ENCODE measurements at regions not wholly inside any gene's neighbourhood (a gene's known extent, or its start where the extent isn't known, plus 50 kb on each side); places are given as distances from the start of the nearest gene placed in this dataset.

DNA sequence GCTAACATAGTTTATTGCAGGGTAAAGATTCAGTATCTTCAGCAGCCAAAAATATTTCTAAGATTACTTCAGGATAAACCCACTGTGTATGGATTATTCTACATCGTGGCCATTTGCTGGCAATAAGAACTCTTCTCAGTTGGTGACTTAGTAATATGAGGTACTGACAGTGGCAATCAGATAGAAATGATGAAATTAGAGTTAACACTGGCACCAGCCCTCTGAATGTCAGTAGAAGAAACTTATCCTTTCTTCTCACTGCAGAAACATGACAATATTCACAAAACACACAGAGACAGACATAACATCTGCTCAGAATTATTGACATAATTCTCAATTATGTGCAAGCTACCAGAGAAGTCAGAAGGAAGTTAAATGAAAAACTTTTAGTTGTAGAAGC, 246.3 kb upstream of the COL3A1 start (continued):
- TF ChIP-seq, protein P1, sequence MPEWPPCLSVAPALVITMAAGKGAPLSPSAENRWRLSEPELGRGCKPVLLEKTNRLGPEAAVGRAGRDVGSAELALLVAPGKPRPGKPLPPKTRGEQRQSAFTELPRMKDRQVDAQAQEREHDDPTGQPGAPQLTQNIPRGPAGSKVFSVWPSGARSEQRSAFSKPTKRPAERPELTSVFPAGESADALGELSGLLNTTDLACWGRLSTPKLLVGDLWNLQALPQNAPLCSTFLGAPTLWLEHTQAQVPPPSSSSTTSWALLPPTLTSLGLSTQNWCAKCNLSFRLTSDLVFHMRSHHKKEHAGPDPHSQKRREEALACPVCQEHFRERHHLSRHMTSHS (tag by site-specific recombination; IDR thresholded peaks at IDR 0.05) = no peak
- TF ChIP-seq HOXC10 (CRISPR knock-in tag; IDR thresholded peaks at IDR 0.05) (no peak), ZNF23 (tag by site-specific recombination; IDR thresholded peaks at IDR 0.05; ENCODE audit: borderline replicate concordance) (no peak), ZNF776 (tag by site-specific recombination; IDR thresholded peaks at IDR 0.05; ENCODE audit: borderline replicate concordance) (no peak), ZFHX2 (tag by site-specific recombination; conservative IDR thresholded peaks at IDR 0.05) (no peak)

DNA sequence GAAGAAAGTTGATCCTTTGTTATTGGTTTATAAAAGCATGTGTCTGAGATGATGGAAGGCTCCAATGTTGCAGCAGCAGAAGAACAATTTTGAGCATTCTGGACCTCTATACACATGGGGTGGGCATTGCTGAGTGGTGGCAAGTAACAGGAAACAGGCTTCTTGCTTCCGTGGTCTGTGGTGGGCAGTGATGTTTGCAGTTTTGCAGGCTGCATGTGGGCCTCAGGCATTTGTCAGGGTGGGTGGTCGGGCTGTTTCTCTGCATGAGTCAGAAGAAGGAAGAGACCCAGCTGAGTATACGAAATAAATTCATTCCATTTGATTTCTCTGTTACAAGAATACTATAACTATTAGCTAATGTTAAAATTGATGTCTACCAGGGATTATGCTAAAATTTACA, 239.5 kb upstream of the COL3A1 start:
- H3K4me3 ChIP-seq (ENCODE audit: low read depth, low read length) = no peak overlapping the region
- no peak overlapping the region for H3K27ac ChIP-seq (ENCODE audit: extremely low read depth, low read depth, low read length)
- H3K9me3 ChIP-seq (ENCODE audit: control insufficient read depth, insufficient read depth, low read depth, low read length) = no peaks in the 10 kb centered on the region
- H3K36me3 ChIP-seq (ENCODE audit: control insufficient read depth in 2 of 2, insufficient read depth in 1 of 2, low read length in 2 of 2) = no peaks in the 10 kb centered on the region
- H3K4me1 ChIP-seq (ENCODE audit: control insufficient read depth, insufficient read depth, low read length) = no peaks in the 10 kb centered on the region
- no peak for TF ChIP-seq ZNF266 (tag by site-specific recombination; IDR thresholded peaks at IDR 0.05; ENCODE audit: low read depth)
- TF ChIP-seq, protein P2, sequence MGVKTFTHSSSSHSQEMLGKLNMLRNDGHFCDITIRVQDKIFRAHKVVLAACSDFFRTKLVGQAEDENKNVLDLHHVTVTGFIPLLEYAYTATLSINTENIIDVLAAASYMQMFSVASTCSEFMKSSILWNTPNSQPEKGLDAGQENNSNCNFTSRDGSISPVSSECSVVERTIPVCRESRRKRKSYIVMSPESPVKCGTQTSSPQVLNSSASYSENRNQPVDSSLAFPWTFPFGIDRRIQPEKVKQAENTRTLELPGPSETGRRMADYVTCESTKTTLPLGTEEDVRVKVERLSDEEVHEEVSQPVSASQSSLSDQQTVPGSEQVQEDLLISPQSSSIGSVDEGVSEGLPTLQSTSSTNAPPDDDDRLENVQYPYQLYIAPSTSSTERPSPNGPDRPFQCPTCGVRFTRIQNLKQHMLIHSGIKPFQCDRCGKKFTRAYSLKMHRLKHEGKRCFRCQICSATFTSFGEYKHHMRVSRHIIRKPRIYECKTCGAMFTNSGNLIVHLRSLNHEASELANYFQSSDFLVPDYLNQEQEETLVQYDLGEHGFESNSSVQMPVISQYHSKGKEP (tag by site-specific recombination; IDR thresholded peaks at IDR 0.05) = no peak
- no peak for TF ChIP-seq BCL11B (tag by site-specific recombination; IDR thresholded peaks at IDR 0.05; ENCODE audit: low read depth)
- TF ChIP-seq IKZF3 (tag by site-specific recombination; IDR thresholded peaks at IDR 0.05) = no peak
- no peak for TF ChIP-seq ZNF792 (tag by site-specific recombination; IDR thresholded peaks at IDR 0.05)
- TF ChIP-seq ZNF157 (tag by site-specific recombination; IDR thresholded peaks at IDR 0.05) = no peak
- TF ChIP-seq ZNF561 (tag by site-specific recombination; IDR thresholded peaks at IDR 0.05; ENCODE audit: borderline replicate concordance) = no peak
- no peak for TF ChIP-seq SP3 (tag by site-specific recombination; IDR thresholded peaks at IDR 0.05)
- TF ChIP-seq KLF9 (tag by site-specific recombination; IDR thresholded peaks at IDR 0.05; ENCODE audit: low read depth) = no peak
- TF ChIP-seq ZNF610 (tag by site-specific recombination; IDR thresholded peaks at IDR 0.05; ENCODE audit: borderline replicate concordance) = no peak
- TF ChIP-seq MYNN (tag by site-specific recombination; IDR thresholded peaks at IDR 0.05; ENCODE audit: borderline replicate concordance) = no peak
- TF ChIP-seq ZNF433 (tag by site-specific recombination; IDR thresholded peaks at IDR 0.05; ENCODE audit: low read depth) = no peak
- no peak for TF ChIP-seq ZNF777 (tag by site-specific recombination; IDR thresholded peaks at IDR 0.05; ENCODE audit: borderline replicate concordance)
- ChIA-PET POLR2A (no interaction called here), CTCF (no interaction called here)

DNA sequence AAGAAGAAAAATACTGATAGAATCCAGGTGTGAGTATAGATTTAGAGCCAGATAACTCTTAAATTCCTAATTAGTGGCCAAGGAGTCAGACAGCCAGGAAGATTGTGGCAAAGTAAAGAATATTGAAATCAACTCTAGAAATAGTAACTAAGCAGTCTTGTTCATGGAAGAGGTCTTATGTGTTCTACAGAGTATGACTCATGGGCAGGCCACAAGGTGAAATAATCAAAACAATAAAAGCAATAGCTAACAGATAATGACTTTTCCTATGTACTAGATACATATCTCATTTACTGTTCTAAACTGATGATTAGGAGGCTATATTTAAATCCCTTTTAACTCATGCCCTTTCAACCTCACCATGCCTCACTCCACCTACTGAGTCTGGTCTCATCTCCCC, 227.4 kb upstream of the COL3A1 start:
- no peak overlapping the region for H3K27ac ChIP-seq (ENCODE audit: extremely low read depth, low read depth, low read length)
- ChIA-PET CTCF (interaction anchor here (0.7 kb wide), 2 partner anchors 51 to 228 kb away, joined by 3 read pairs; no protein-coding TSS in a partner anchor), POLR2A (no interaction called here)
- no peaks in the 10 kb centered on the region for H3K36me3 ChIP-seq (ENCODE audit: control insufficient read depth in 2 of 2, insufficient read depth in 1 of 2, low read length in 2 of 2)
- no peaks in the 10 kb centered on the region for H3K9me3 ChIP-seq (ENCODE audit: control insufficient read depth, insufficient read depth, low read depth, low read length)
- H3K4me1 ChIP-seq (ENCODE audit: control insufficient read depth, insufficient read depth, low read length) = no peaks in the 10 kb centered on the region
- H3K4me3 ChIP-seq (ENCODE audit: low read depth, low read length) = no peak overlapping the region
- TF ChIP-seq SCRT2 (tag by site-specific recombination; IDR thresholded peaks at IDR 0.05) (no peak), GLIS1 (tag by site-specific recombination; IDR thresholded peaks at IDR 0.05) (no peak), MZF1 (tag by site-specific recombination; IDR thresholded peaks at IDR 0.05; ENCODE audit: borderline replicate concordance) (no peak), ZNF2 (tag by site-specific recombination; IDR thresholded peaks at IDR 0.05) (no peak), ZNF626 (tag by site-specific recombination; IDR thresholded peaks at IDR 0.05) (no peak), ZFP3 (tag by site-specific recombination; IDR thresholded peaks at IDR 0.05; ENCODE audit: low read depth) (no peak), ZBTB8A (tag by site-specific recombination; IDR thresholded peaks at IDR 0.05) (no peak), SETDB1 (IDR thresholded peaks at IDR 0.05; ENCODE audit: insufficient read length, low read length) (no peak), GLI4 (tag by site-specific recombination; IDR thresholded peaks at IDR 0.05) (no peak)
